ENCODE measurements at regions not wholly inside any gene's neighbourhood (a gene's known extent, or its start where the extent isn't known, plus 50 kb on each side); places are given as distances from the start of the nearest gene placed in this dataset.
"Not testable (repeated sequence)": the region's sequence is repeated elsewhere in the genome, so short reads cannot be mapped to it uniquely, and the experiment has no call there.

GRCh38 chr17:5986644-5987043, 83.5 kb upstream of the WSCD1 start:
- no peak overlapping the region for H3K27ac ChIP-seq
- no peak overlapping the region for H3K4me3 ChIP-seq
- peaks cover 3% of the 10 kb centered on the region for H3K27me3 ChIP-seq
- no peaks in the 10 kb centered on the region for H3K36me3 ChIP-seq
- TF ChIP-seq CTCF (IDR thresholded peaks at IDR 0.05): no peak
- no peaks in the 10 kb centered on the region for H3K4me1 ChIP-seq
- intact Hi-C loops (cut with DNase I): no loop called here
- DNase-seq: no peak
- H3K9me3 ChIP-seq: no peaks in the 10 kb centered on the region
- ATAC-seq: no peak

GRCh38 chr17:6000426-6000825, 69.8 kb upstream of the WSCD1 start:
- Histone ChIP-seq H3K27me3 (no peaks in the 10 kb centered on the region), H3K4me3 (no peak overlapping the region), H3K9me3 (no peaks in the 10 kb centered on the region), H3K4me1 (no peaks in the 10 kb centered on the region), H3K36me3 (no peaks in the 10 kb centered on the region), H3K27ac (no peak overlapping the region)
- TF ChIP-seq CTCF (IDR thresholded peaks at IDR 0.05): no peak
- ATAC-seq (no peak), DNase-seq (no peak)
- intact Hi-C loops (cut with DNase I): no loop called here

- H3K4me1 ChIP-seq; H3K4me3 ChIP-seq; H3K9me3 ChIP-seq; intact Hi-C loops (cut with DNase I); H3K27me3 ChIP-seq; DNase-seq; H3K36me3 ChIP-seq: not testable (repeated sequence)
- peak overlapping the region; percentile 52 for H3K27ac ChIP-seq
- peak; percentile 77 for ATAC-seq
These were observed 67.0 kb upstream of the WSCD1 start for GRCh38 chr17:6003221-6003620.

GRCh38 chr17:6005939-6006338, 64.2 kb upstream of the WSCD1 start:
- Histone ChIP-seq H3K27ac (no peak overlapping the region), H3K4me3 (no peak overlapping the region), H3K36me3 (no peaks in the 10 kb centered on the region), H3K4me1 (no peaks in the 10 kb centered on the region), H3K9me3 (no peaks in the 10 kb centered on the region), H3K27me3 (no peaks in the 10 kb centered on the region)
- no peak for TF ChIP-seq CTCF (IDR thresholded peaks at IDR 0.05)
- ATAC-seq (no peak), DNase-seq (no peak)
- intact Hi-C loops (cut with DNase I): no loop called here

GRCh38 chr17:6011206-6011605, 59.0 kb upstream of the WSCD1 start:
- intact Hi-C loops (cut with DNase I): no loop called here
- no peak overlapping the region for H3K4me3 ChIP-seq
- no peaks in the 10 kb centered on the region for H3K27me3 ChIP-seq
- H3K27ac ChIP-seq: no peak overlapping the region
- H3K36me3 ChIP-seq: no peaks in the 10 kb centered on the region
- no peaks in the 10 kb centered on the region for H3K4me1 ChIP-seq
- DNase-seq: no peak
- ATAC-seq: no peak
- no peak for TF ChIP-seq CTCF (IDR thresholded peaks at IDR 0.05)
- H3K9me3 ChIP-seq: no peaks in the 10 kb centered on the region

- no peak for TF ChIP-seq CTCF (IDR thresholded peaks at IDR 0.05)
- Histone ChIP-seq H3K36me3 (no peaks in the 10 kb centered on the region), H3K9me3 (no peaks in the 10 kb centered on the region), H3K4me1 (no peaks in the 10 kb centered on the region), H3K27ac (no peak overlapping the region), H3K27me3 (peaks cover 9% of the 10 kb centered on the region), H3K4me3 (no peak overlapping the region)
- intact Hi-C loops (cut with DNase I): no loop called here
- DNase-seq (no peak), ATAC-seq (no peak)
These were observed 51.4 kb upstream of the WSCD1 start for GRCh38 chr17:6018788-6019187.
